ENCODE measurements at regions not wholly inside any gene's neighbourhood (a gene's known extent, or its start where the extent isn't known, plus 50 kb on each side); places are given as distances from the start of the nearest gene placed in this dataset.
A peak's percentile ranks its signal among the peaks of the same experiment; 100 is the strongest.
"Not testable (repeated sequence)": the region's sequence is repeated elsewhere in the genome, so short reads cannot be mapped to it uniquely, and the experiment has no call there.

DNA sequence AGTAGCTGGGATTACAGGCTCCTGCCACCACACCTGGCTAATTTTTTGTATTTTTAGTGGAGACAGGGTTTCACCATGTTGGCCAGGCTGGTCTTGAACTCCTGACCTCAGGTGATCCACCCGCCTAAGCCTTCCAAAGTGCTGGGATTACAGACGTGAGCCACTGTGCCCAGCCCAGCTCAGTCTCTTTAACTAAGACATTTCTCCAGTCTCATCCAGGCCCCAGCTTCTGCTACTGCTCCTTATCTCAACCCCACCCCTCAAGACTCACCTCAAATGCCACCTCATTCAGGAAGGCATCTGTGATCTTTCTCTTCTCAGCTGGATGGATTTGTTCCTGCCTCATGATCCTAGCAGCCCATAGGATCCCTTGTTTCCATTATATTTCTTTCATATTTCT is 85.9 kb upstream of the GRAMD1B start:
- DNase-seq (ENCODE audit: low read depth), result not testable (repeated sequence)

DNA sequence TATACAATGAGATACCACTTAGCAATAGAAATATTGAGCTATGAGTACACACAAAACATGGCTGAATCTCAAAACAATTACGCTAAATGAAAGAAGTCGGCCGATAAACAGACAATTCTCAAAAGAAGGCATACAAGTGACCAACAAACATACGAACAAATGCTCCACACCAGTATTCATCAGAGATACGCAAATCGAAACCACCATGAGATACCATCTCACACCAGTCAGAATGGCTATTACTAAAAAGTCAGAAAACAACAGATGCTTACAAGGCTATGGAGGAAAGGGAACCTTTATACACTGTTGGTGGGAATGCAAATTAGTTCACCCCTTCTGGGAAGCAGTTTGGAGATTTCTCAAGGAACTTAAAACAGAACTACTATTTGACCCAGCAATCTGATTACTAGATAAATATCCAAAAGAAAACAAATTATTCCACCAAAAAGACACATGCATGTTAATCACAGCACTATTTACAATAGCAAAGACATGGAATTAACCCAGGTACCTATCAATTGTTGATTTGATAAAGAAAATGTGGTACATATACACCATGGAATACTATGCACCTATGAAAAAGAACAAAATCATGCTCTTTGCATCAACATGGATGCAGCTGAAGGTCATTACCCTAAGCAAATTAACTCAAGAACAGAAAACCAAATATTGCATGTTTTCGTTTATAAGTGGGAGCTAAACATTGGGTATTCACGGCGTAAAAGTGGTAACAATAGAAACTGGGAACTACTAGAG is 90.9 kb upstream of the GRAMD1B start:
- DNase-seq (ENCODE audit: low read depth), result no peak

- DNase-seq (ENCODE audit: low read depth), result no peak
Measured at GRCh38 chr11:123338266-123338800, 91.7 kb upstream of the GRAMD1B start.

GRCh38 chr11:123334925-123335324 is 95.1 kb upstream of the GRAMD1B start:
- DNase-seq (ENCODE audit: low read depth), result no peak

- not testable (repeated sequence) for DNase-seq (ENCODE audit: low read depth)
Measured at GRCh38 chr11:123332577-123332976, 97.5 kb upstream of the GRAMD1B start.

- DNase-seq (ENCODE audit: low read depth), result no peak
Measured at GRCh38 chr11:123330948-123331347, 99.1 kb upstream of the GRAMD1B start.

DNA sequence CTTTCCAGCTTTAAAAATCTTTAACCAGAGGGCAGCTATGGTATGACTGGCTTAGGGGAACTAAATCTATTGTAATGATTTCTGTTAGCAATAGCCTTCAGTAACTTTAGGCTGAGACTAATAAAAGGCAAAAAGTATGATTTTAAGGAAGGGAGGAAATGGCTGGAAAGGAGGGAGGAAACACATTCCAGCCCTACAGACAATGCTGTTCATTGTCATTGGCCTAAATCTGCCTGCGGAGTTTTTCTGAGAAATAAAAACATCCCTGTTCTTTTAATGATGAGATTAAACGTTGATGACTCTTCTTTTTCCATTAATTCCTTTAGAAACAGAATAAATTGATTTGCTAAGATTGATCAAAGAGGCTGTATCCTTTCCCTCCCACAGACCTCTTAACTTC is 99.6 kb upstream of the GRAMD1B start:
- no peak for DNase-seq (ENCODE audit: low read depth)

GRCh38 chr11:123330071-123330470 is 100.0 kb upstream of the GRAMD1B start:
- DNase-seq (ENCODE audit: low read depth), result no peak

DNA sequence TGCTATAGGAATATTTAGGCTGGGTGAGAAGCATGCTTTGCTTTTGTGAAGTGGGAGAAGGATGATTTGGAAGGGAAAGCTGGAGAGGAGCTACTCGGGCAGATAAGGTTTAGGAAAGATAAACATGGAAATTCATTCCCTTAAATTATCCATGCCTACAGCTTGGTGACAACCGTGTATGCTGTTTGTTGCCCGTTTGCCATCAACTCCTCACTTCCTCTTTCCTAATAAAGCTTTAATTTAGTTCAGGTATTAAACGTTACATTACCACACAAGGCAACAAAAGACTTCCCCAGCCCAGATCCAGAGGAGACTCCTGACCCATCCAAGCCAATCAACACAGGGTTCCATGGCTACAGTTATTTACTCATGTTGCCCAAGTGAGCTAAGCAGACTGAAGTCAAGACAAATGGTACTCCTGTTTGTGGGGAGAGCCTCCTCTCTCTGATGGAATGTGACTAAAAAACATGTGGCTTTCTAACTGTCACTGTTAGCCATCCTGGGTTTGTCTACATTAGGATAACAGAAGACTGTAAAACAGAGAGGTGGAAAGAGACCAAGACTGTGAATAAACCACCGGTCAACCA is 101.7 kb upstream of the GRAMD1B start:
- DNase-seq (ENCODE audit: low read depth), result no peak

DNA sequence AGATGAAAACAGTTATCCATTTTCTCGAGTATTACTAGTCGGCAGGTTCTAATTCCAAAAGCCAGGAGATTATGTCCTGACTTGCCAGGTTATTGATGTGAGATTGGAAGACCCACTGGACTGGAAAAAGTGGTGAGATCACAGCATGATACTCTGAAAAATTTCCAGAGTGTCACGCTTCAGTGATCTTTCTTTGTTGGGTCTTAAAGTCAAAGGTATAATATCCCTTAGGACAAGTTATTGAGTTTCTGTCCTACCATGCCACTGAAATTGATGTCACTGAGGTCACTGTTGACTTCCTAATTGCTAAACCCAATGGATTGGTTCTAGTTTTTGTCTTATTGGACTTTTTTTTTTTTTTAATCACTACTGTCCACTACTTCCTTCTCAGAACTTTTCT is 104.5 kb upstream of the GRAMD1B start:
- no peak for DNase-seq (ENCODE audit: low read depth)

DNA sequence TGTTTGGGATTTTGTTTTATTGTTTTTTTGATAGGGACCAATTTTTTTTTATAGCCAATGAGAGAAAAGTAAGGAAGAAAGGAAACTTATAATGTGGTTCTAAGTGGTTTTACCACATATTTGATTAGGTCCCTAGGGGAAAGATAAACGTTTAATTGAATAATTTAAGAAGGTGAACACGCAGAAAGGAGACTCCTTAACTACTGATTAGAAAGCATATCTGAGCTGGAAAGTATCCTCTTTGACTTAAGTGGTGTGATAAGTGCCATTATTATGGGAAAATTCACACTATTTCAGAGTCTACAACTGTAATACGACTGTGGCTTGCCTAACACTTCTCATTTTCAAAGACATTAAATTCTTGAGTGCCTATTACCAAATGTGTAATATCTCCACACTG is 106.5 kb upstream of the GRAMD1B start:
- DNase-seq (ENCODE audit: low read depth), result no peak

DNA sequence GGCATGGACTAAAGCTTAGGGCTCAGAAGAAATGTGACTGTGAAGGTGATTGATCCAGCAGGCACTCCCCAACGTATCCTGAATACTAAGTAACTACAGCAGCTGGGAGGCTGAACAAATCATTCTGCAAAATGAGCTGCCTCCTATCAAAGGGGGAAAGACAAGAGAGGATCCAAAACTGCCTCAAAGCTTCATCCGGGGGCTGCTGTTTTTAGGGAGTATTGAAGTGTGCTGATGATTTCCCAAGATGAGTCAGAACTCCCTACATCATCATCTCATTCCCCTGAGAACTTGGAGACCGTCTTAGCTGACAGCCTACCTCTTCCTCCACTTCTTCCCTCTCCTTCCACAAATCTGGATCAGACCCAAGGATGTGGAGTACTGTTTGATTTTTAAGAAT is 108.4 kb upstream of the GRAMD1B start:
- no peak for DNase-seq (ENCODE audit: low read depth)

DNA sequence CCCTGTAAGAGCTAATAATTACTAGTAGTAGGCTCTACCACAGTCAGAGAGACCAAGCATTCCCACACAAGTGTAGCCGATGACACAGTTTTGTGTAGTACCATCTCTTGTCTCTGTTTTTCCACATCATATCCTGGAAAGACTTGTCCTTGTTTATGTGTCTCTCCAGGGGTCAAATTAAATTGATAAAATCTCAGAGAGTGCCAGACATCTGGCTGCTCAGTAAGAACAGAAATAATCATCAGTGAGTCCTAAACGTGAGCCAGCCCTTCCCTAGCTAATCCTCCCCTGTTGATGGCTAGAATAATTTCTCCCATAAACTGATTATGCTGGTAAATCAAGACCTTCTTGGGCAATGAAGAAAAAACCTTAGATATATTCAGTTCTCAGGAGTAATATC is 111.4 kb upstream of the GRAMD1B start:
- DNase-seq (ENCODE audit: low read depth), result no peak

DNA sequence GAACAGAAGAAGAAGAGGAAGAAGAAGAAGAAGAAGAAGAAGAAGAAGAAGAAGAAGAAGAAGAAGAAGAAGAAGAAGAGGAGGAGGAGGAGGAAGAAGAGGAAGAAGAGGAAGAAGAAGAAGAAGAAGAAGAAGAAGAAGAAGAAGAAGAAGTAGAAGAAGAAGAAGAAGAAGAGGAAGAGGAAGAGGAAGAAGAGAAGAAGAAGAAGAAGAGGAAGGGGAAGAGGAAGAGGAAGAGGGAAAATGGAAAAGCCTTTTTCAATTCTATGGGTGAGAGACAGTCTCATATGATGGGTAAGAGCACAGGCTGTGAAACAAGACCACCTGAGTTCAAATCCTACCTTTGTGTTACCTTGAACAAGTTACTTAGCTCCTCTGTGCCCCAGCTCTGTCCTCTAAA is 111.9 kb upstream of the GRAMD1B start:
- not testable (repeated sequence) for DNase-seq (ENCODE audit: low read depth)

DNA sequence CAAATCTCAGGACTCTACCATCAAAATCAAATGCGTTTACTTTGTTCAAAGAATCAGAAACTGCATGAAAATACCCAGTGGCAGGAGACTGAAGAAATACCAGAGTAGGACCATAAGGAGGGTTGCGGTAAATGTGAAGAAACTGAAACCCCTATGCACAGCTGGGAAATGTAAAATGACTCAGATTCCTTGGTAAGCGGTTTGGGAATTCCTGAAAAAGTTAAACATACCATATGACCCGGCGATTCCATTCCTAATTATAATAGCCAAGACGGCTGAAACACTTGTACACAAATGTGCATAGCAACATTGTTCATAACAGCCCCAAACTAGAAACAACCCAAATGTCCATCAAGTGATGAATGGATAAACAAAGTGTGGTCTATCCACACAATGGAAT is 114.1 kb upstream of the GRAMD1B start:
- DNase-seq (ENCODE audit: low read depth), result no peak

- DNase-seq (ENCODE audit: low read depth), result no peak
Measured at GRCh38 chr11:123314972-123315371, 115.1 kb upstream of the GRAMD1B start.

DNA sequence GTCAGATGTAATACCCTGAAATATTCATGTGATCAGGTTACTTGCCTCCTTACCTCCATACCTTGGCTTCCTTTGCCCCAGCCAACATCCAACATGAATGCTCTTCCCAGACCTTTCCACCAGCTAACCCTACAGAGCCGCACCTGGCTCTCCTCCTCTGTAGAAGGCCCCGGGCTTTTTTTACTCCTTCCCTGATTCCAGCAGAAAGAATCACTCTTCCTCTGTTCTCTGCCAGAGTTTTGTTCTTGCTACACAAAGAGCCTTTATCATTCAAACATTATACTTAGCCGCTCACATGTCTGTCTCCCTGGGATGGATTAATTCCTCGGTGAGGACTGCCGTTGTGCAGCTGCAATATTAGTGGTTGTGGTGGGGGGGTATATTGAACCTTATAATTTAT is 116.8 kb upstream of the GRAMD1B start:
- DNase-seq (ENCODE audit: low read depth), result no peak

- peak; percentile 26 for DNase-seq (ENCODE audit: low read depth)
Measured at GRCh38 chr11:123308077-123308476, 113.0 kb upstream of the CLMP start.

DNA sequence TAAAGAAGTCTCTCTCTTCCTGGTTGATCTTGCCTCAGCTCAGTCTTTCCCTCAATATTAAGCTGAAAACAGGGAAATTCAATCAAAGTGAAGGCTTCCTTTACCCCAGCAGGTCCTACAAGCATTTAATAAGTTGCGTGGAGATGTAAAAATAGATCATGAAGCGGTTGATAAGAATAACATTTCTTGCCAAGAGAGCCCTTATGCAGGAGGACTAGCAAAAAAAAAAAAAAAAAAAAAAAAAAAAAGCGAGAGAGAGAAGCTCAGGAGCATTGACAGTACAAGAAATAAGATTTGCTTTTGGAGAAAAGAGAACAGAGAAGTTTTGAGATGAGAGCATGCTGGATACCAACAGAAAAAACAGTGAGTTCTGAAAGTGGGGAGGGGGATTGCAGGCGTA is 112.2 kb upstream of the CLMP start:
- no peak for DNase-seq (ENCODE audit: low read depth)

DNA sequence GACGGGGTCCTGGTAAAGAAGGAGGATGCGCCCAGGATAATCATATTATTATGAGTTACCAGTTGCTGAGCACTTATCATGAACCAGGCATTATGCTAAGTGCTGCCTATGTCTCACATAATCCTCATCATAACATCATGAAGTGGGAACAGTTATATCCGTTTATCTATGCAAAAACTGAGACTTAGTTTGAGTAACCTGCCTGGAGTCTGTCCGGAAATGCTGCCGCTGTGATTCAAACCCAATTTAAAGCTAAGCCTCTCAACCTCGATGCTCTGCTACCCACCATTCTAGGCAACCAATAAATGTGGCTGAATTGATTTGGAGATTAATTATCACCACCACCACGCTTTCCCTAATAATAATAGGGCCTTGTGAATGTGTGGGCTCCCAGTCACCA is 111.5 kb upstream of the CLMP start:
- no peak for DNase-seq (ENCODE audit: low read depth)

DNA sequence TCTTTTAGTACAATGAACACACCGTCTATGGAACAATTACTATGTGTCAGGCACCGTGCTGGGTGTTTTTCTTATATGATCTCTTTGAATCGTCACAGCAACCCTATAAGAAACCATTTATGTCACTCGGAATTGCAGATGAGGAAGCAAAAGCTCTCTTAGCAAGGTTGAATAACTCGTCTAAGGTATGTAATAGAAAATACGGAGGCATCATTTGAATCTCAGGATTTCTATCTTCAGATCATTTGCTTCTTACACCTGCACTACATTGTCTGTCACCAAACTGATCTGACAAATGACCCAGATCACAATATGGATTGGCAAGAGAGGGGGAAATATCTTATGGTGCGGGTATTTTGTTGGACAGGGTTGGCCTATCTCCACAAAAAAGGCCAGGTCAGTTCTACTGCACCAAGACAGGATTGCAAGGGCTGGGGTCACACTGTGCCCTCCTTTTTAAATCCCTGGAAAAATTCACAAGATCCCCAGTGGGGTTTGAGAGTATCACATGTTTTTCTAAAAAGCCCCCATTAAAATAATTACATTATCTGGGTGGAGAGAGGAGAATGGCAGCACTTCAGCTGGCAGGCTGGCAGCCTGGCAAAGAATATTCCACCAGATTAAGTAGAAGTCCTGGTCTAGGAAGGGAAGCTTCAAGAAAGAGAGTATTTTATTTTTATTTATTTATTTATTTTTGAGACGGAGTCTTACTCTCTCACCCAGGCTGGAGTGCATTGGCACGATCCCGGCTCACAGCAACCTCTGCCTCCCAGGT is 110.7 kb upstream of the CLMP start:
- DNase-seq (ENCODE audit: low read depth), result no peak

- DNase-seq (ENCODE audit: low read depth), result no peak
Measured at GRCh38 chr11:123304828-123305466, 109.9 kb upstream of the CLMP start.

DNA sequence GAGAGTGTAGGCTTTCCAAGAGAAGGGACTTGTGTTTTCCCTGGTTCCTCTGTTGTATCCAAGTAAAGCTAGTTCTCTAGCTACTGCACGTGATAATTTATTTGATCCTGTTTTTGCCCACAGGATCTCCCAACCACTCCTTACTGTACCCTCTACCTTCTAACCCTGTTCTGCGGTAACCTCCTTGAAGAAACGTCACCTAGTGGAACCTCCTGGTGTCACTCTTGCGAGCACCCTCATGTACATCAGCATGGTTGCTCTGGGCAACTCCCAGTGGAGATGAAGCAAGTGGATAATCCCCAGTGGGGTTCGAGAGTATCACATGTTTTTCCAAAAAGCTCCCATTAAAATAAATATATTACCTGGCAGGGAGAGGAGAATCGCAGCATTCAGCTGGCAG is 108.9 kb upstream of the CLMP start:
- no peak for DNase-seq (ENCODE audit: low read depth)

Measured in iris pigment epithelial cell (primary cell).